AG08395 (cell line): ENCODE measurements at regions not wholly inside any gene's neighbourhood (a gene's known extent, or its start where the extent isn't known, plus 50 kb on each side); places are given as distances from the start of the nearest gene placed in this dataset.
"Not testable (repeated sequence)": the region's sequence is repeated elsewhere in the genome, so short reads cannot be mapped to it uniquely, and the experiment has no call there.

ENCODE experiments used
- DNase-seq: peaks from one replicate; pipeline ENCODE4 v3.0.0; 2012; ENCODE audit warnings: mixed read lengths, low spot score

- no peak for DNase-seq
These were observed 53.0 kb upstream of the CSNK1A1L start for GRCh38 chr13:37158481-37158880.

GRCh38 chr13:37155613-37156097, 50.2 kb upstream of the CSNK1A1L start:
- not testable (repeated sequence) for DNase-seq
